ENCODE measurements at regions not wholly inside any gene's neighbourhood (a gene's known extent, or its start where the extent isn't known, plus 50 kb on each side); places are given as distances from the start of the nearest gene placed in this dataset.

- CTCF ChIA-PET = no interaction called here
- H3K4me1 Mint-ChIP-seq (ENCODE audit: low read depth, unreplicated experiment) = no peaks in the 10 kb centered on the region
- BruUV-seq (replicated peaks) = no TSS peak
- no peaks in the 10 kb centered on the region for H3K27me3 Mint-ChIP-seq (ENCODE audit: unreplicated experiment)
- peaks cover 13% of the 10 kb centered on the region for H3K9me3 Mint-ChIP-seq (ENCODE audit: low read depth, unreplicated experiment)
- TF ChIP-seq, protein P1, sequence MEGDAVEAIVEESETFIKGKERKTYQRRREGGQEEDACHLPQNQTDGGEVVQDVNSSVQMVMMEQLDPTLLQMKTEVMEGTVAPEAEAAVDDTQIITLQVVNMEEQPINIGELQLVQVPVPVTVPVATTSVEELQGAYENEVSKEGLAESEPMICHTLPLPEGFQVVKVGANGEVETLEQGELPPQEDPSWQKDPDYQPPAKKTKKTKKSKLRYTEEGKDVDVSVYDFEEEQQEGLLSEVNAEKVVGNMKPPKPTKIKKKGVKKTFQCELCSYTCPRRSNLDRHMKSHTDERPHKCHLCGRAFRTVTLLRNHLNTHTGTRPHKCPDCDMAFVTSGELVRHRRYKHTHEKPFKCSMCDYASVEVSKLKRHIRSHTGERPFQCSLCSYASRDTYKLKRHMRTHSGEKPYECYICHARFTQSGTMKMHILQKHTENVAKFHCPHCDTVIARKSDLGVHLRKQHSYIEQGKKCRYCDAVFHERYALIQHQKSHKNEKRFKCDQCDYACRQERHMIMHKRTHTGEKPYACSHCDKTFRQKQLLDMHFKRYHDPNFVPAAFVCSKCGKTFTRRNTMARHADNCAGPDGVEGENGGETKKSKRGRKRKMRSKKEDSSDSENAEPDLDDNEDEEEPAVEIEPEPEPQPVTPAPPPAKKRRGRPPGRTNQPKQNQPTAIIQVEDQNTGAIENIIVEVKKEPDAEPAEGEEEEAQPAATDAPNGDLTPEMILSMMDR (IDR thresholded peaks at IDR 0.05; ENCODE audit: unreplicated experiment) = no peak
- no peak overlapping the region for H3K4me3 Mint-ChIP-seq (ENCODE audit: low read depth, unreplicated experiment)
- no peak overlapping the region for H3K27ac Mint-ChIP-seq (ENCODE audit: unreplicated experiment)
- no peak for DNase-seq
- intact Hi-C loops (cut with micrococcal nuclease; ENCODE audit: unreplicated experiment) = no loop called here
- no peaks in the 10 kb centered on the region for H3K36me3 Mint-ChIP-seq (ENCODE audit: insufficient read depth, unreplicated experiment)
Measured at GRCh38 chr6:164817662-164818061, 491.7 kb downstream of the C6orf118 start.

- Mint-ChIP-seq H3K27me3 (ENCODE audit: unreplicated experiment) (no peaks in the 10 kb centered on the region), H3K4me1 (ENCODE audit: low read depth, unreplicated experiment) (no peaks in the 10 kb centered on the region), H3K27ac (ENCODE audit: unreplicated experiment) (no peak overlapping the region), H3K36me3 (ENCODE audit: insufficient read depth, unreplicated experiment) (no peaks in the 10 kb centered on the region), H3K4me3 (ENCODE audit: low read depth, unreplicated experiment) (no peak overlapping the region), H3K9me3 (ENCODE audit: low read depth, unreplicated experiment) (peaks cover 6% of the 10 kb centered on the region)
- CTCF ChIA-PET = no interaction called here
- intact Hi-C loops (cut with micrococcal nuclease; ENCODE audit: unreplicated experiment) = no loop called here
- TF ChIP-seq, protein P1 (IDR thresholded peaks at IDR 0.05; ENCODE audit: unreplicated experiment) = no peak
- no TSS peak for BruUV-seq (replicated peaks)
- DNase-seq = no peak
Measured at GRCh38 chr6:164812706-164813105, 496.7 kb downstream of the C6orf118 start.

DNA sequence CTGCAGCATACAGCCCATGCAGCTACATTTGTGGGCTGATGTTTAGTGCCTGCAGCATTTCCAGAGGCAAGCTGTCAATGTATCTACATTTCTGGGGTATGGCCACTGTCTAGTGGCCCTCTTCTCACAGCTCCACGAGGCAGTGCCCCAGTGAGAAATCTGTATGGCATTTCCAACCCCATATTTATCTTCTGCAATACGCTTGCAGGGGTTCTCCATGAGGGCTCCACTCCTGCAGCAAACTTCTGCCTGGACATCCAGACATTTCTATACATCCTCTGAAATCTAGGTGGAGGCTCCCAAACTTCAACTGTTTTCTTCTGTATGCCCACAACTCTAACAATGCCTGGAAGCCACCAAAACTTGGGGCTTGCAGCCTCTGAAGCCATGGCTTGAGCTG is 502.3 kb downstream of the C6orf118 start:
- TF ChIP-seq, protein P1 (IDR thresholded peaks at IDR 0.05; ENCODE audit: unreplicated experiment) = no peak
- DNase-seq = no peak
- Mint-ChIP-seq H3K4me1 (ENCODE audit: low read depth, unreplicated experiment) (no peaks in the 10 kb centered on the region), H3K36me3 (ENCODE audit: insufficient read depth, unreplicated experiment) (no peaks in the 10 kb centered on the region), H3K9me3 (ENCODE audit: low read depth, unreplicated experiment) (peaks cover 5% of the 10 kb centered on the region), H3K27ac (ENCODE audit: unreplicated experiment) (no peak overlapping the region), H3K4me3 (ENCODE audit: low read depth, unreplicated experiment) (no peak overlapping the region), H3K27me3 (ENCODE audit: unreplicated experiment) (no peaks in the 10 kb centered on the region)
- CTCF ChIA-PET = no interaction called here
- intact Hi-C loops (cut with micrococcal nuclease; ENCODE audit: unreplicated experiment) = no loop called here
- BruUV-seq (replicated peaks) = no TSS peak

DNA sequence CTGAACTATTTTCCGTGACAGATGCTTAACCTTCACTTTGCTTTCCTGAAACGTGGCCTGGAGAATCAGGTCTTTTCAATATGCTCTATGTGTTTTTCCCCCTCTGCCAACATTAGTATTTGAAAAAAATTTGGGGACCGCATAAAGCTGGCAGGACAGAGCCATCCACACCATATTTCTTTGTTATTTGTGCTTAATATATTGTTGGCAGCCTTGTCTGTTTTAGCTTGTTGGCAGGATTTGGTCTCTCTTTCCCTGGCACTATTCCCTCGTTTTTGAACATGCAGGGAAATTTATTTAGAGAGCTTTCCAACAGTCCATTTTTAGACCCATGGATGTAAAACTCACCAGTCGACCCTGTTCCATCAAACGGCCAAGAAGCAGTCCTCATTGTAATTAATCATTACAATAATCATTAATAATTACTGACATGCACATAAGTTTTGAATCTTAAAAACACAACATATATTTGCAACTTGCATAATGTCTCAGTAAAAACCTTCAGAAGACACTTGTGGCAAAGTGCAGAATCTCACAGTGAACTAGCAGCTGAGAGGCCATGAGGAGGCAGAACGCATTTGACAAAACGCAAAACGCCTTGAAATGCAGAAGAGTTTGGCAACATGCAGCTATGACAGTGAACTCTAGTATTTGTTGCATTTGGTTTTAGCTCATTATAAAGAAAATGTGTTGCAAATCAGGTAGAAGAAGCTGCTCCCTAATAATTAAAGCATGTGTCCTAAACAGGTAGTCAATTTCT is 514.2 kb downstream of the C6orf118 start:
- no peak overlapping the region for H3K27ac Mint-ChIP-seq (ENCODE audit: unreplicated experiment)
- H3K36me3 Mint-ChIP-seq (ENCODE audit: insufficient read depth, unreplicated experiment) = no peaks in the 10 kb centered on the region
- peaks cover 16% of the 10 kb centered on the region for H3K9me3 Mint-ChIP-seq (ENCODE audit: low read depth, unreplicated experiment)
- no TSS peak for BruUV-seq (replicated peaks)
- TF ChIP-seq, protein P1 (IDR thresholded peaks at IDR 0.05; ENCODE audit: unreplicated experiment) = no peak
- CTCF ChIA-PET = no interaction called here
- no peaks in the 10 kb centered on the region for H3K27me3 Mint-ChIP-seq (ENCODE audit: unreplicated experiment)
- no peaks in the 10 kb centered on the region for H3K4me1 Mint-ChIP-seq (ENCODE audit: low read depth, unreplicated experiment)
- H3K4me3 Mint-ChIP-seq (ENCODE audit: low read depth, unreplicated experiment) = no peak overlapping the region
- no peak for DNase-seq
- intact Hi-C loops (cut with micrococcal nuclease; ENCODE audit: unreplicated experiment) = no loop called here
